C4-2B (cell line): ENCODE measurements at regions not wholly inside any gene's neighbourhood (a gene's known extent, or its start where the extent isn't known, plus 50 kb on each side); places are given as distances from the start of the nearest gene placed in this dataset.

Experiments
- ZFX ChIP-seq: fragments of 450-650 bp; IDR thresholded peaks from 2 replicates; pipeline ENCODE4 v1.6.1; 2017
- TF ChIP-seq, protein P1 (sequence below): fragments of 450-650 bp; conservative IDR thresholded peaks from 2 replicates; pipeline ENCODE4 v1.5.1; 2017; ENCODE audit warnings: mild to moderate bottlenecking

DNA sequence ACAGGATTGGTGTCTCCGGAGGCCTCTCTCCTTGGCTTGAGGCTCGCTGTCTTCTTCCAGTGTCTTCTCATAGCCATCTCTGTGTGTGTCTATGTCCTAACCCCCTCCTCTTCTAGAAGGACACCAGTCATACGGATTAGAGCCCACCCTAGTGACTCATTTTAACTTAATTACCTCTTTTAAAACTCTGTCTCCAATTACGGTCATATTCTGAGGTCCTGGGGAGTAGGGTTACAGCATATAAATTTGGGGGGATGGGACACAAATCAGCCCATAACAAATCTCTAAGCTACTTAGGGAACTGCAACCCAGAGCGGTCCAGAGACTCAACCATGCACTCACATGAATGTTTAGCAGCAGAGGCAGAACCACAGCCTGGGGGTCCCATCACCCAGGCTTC is 56.1 kb upstream of the SASH1 start:
- TF ChIP-seq, protein P1, sequence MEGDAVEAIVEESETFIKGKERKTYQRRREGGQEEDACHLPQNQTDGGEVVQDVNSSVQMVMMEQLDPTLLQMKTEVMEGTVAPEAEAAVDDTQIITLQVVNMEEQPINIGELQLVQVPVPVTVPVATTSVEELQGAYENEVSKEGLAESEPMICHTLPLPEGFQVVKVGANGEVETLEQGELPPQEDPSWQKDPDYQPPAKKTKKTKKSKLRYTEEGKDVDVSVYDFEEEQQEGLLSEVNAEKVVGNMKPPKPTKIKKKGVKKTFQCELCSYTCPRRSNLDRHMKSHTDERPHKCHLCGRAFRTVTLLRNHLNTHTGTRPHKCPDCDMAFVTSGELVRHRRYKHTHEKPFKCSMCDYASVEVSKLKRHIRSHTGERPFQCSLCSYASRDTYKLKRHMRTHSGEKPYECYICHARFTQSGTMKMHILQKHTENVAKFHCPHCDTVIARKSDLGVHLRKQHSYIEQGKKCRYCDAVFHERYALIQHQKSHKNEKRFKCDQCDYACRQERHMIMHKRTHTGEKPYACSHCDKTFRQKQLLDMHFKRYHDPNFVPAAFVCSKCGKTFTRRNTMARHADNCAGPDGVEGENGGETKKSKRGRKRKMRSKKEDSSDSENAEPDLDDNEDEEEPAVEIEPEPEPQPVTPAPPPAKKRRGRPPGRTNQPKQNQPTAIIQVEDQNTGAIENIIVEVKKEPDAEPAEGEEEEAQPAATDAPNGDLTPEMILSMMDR: no peak
- TF ChIP-seq ZFX: no peak
